ENCODE measurements at regions not wholly inside any gene's neighbourhood (a gene's known extent, or its start where the extent isn't known, plus 50 kb on each side); places are given as distances from the start of the nearest gene placed in this dataset.

- TF ChIP-seq CTCF (IDR thresholded peaks at IDR 0.05; ENCODE audit: borderline replicate concordance, extremely low read depth, low read length, poor library complexity, severe bottlenecking) (no peak), EZH2 (IDR thresholded peaks at IDR 0.05; ENCODE audit: borderline replicate concordance, low read depth, low read length, severe bottlenecking) (no peak)
Measured at GRCh38 chr5:120014535-120014934, 385.2 kb downstream of the FAM170A start.
